ENCODE measurements at regions not wholly inside any gene's neighbourhood (a gene's known extent, or its start where the extent isn't known, plus 50 kb on each side); places are given as distances from the start of the nearest gene placed in this dataset.

GRCh38 chr2:2974982-2975381, 402.6 kb downstream of the EIPR1 start:
- Mint-ChIP-seq H3K4me3 (no peak overlapping the region), H3K27me3 (ENCODE audit: low read depth in 3 of 3) (peaks cover 0 to 8% (median 4%) of the 10 kb centered on the region in 3 donors), H3K9me3 (peaks cover 1 to 10% (median 4%) of the 10 kb centered on the region in 6 donors), H3K4me1 (no peaks in the 10 kb centered on the region), H3K36me3 (no peaks in the 10 kb centered on the region), H3K27ac (no peak overlapping the region)
- DNase-seq = no peak

- Mint-ChIP-seq H3K9me3 (peaks cover 0 to 2% (median 0%) of the 10 kb centered on the region in 6 donors), H3K27ac (no peak overlapping the region), H3K27me3 (ENCODE audit: low read depth in 3 of 3) (peaks cover under 1 to 4% (median 3%) of the 10 kb centered on the region in 3 donors), H3K4me1 (no peaks in the 10 kb centered on the region), H3K4me3 (no peak overlapping the region), H3K36me3 (no peaks in the 10 kb centered on the region)
- DNase-seq = no peak
Observed at GRCh38 chr2:2960441-2961133, 417.0 kb downstream of the EIPR1 start.

- Mint-ChIP-seq H3K27me3 (ENCODE audit: low read depth in 3 of 3) (peaks cover 2 to 8% (median 5%) of the 10 kb centered on the region in 3 donors), H3K4me1 (no peaks in the 10 kb centered on the region), H3K27ac (no peak overlapping the region), H3K9me3 (peaks cover 0 to 8% (median 2%) of the 10 kb centered on the region in 6 donors), H3K4me3 (no peak overlapping the region), H3K36me3 (peaks cover 0 to 4% (median 0%) of the 10 kb centered on the region in 3 donors)
- DNase-seq = no peak
Observed at GRCh38 chr2:2950403-2950952, 427.1 kb downstream of the EIPR1 start.

GRCh38 chr2:2947406-2947805, 430.2 kb downstream of the EIPR1 start:
- peaks cover 0 to 1% (median 0%) of the 10 kb centered on the region in 3 donors for H3K36me3 Mint-ChIP-seq
- H3K9me3 Mint-ChIP-seq = peaks cover 0 to 18% (median 7%) of the 10 kb centered on the region in 6 donors
- H3K27ac Mint-ChIP-seq = no peak overlapping the region
- no peak for DNase-seq
- no peaks in the 10 kb centered on the region for H3K4me1 Mint-ChIP-seq
- H3K27me3 Mint-ChIP-seq (ENCODE audit: low read depth in 3 of 3) = peaks cover 0 to 8% (median 2%) of the 10 kb centered on the region in 3 donors
- no peak overlapping the region for H3K4me3 Mint-ChIP-seq

- Mint-ChIP-seq H3K36me3 (no peaks in the 10 kb centered on the region), H3K27ac (no peak overlapping the region), H3K9me3 (peaks cover 0 to 18% (median 8%) of the 10 kb centered on the region in 6 donors), H3K27me3 (ENCODE audit: low read depth in 3 of 3) (peaks cover 0 to 2% (median 0%) of the 10 kb centered on the region in 3 donors), H3K4me3 (no peak overlapping the region), H3K4me1 (no peaks in the 10 kb centered on the region)
- DNase-seq = no peak
Observed at GRCh38 chr2:2942906-2943305, 434.7 kb downstream of the EIPR1 start.

- H3K27me3 Mint-ChIP-seq (ENCODE audit: low read depth in 3 of 3) = peaks cover 0 to 2% (median 0%) of the 10 kb centered on the region in 3 donors
- H3K36me3 Mint-ChIP-seq = no peaks in the 10 kb centered on the region
- H3K9me3 Mint-ChIP-seq = peaks cover 0 to 18% (median 8%) of the 10 kb centered on the region in 6 donors
- DNase-seq = no peak
- H3K4me1 Mint-ChIP-seq = no peaks in the 10 kb centered on the region
- H3K4me3 Mint-ChIP-seq = no peak overlapping the region
- H3K27ac Mint-ChIP-seq = no peak overlapping the region
Observed at GRCh38 chr2:2942225-2942624, 435.4 kb downstream of the EIPR1 start.

GRCh38 chr2:2941205-2941604, 436.4 kb downstream of the EIPR1 start:
- Mint-ChIP-seq H3K4me1 (no peaks in the 10 kb centered on the region), H3K9me3 (peaks cover 0 to 18% (median 8%) of the 10 kb centered on the region in 6 donors), H3K27ac (no peak overlapping the region), H3K36me3 (no peaks in the 10 kb centered on the region), H3K27me3 (ENCODE audit: low read depth in 3 of 3) (peaks cover 0 to 4% (median 0%) of the 10 kb centered on the region in 3 donors), H3K4me3 (no peak overlapping the region)
- no peak for DNase-seq

- Mint-ChIP-seq H3K9me3 (peaks cover 0 to 18% (median 8%) of the 10 kb centered on the region in 6 donors), H3K4me1 (no peaks in the 10 kb centered on the region), H3K27ac (no peak overlapping the region), H3K27me3 (ENCODE audit: low read depth in 3 of 3) (peaks cover 0 to 4% (median 0%) of the 10 kb centered on the region in 3 donors), H3K4me3 (no peak overlapping the region), H3K36me3 (no peaks in the 10 kb centered on the region)
- no peak for DNase-seq
Observed at GRCh38 chr2:2940702-2941101, 436.9 kb downstream of the EIPR1 start.

- no peaks in the 10 kb centered on the region for H3K4me1 Mint-ChIP-seq
- H3K4me3 Mint-ChIP-seq = no peak overlapping the region
- H3K27me3 Mint-ChIP-seq (ENCODE audit: low read depth in 3 of 3) = peaks cover 0 to 4% (median 0%) of the 10 kb centered on the region in 3 donors
- no peaks in the 10 kb centered on the region for H3K36me3 Mint-ChIP-seq
- DNase-seq = no peak
- H3K9me3 Mint-ChIP-seq = peaks cover 0 to 12% (median 3%) of the 10 kb centered on the region in 6 donors
- H3K27ac Mint-ChIP-seq = no peak overlapping the region
Observed at GRCh38 chr2:2940061-2940460, 437.6 kb downstream of the EIPR1 start.

GRCh38 chr2:2939078-2939795, 438.4 kb downstream of the EIPR1 start:
- H3K27me3 Mint-ChIP-seq (ENCODE audit: low read depth in 3 of 3) = peaks cover 0 to 4% (median 0%) of the 10 kb centered on the region in 3 donors
- no peaks in the 10 kb centered on the region for H3K36me3 Mint-ChIP-seq
- no peak overlapping the region for H3K4me3 Mint-ChIP-seq
- no peak overlapping the region for H3K27ac Mint-ChIP-seq
- no peaks in the 10 kb centered on the region for H3K4me1 Mint-ChIP-seq
- H3K9me3 Mint-ChIP-seq = peaks cover 0 to 6% (median 2%) of the 10 kb centered on the region in 6 donors
- DNase-seq = no peak

GRCh38 chr2:2938481-2938880, 439.1 kb downstream of the EIPR1 start:
- peaks cover 0 to 3% (median 0%) of the 10 kb centered on the region in 6 donors for H3K9me3 Mint-ChIP-seq
- no peak overlapping the region for H3K4me3 Mint-ChIP-seq
- peaks cover 0 to 4% (median 1%) of the 10 kb centered on the region in 3 donors for H3K27me3 Mint-ChIP-seq (ENCODE audit: low read depth in 3 of 3)
- no peak overlapping the region for H3K27ac Mint-ChIP-seq
- H3K4me1 Mint-ChIP-seq = no peaks in the 10 kb centered on the region
- DNase-seq = no peak
- no peaks in the 10 kb centered on the region for H3K36me3 Mint-ChIP-seq

- no peak overlapping the region for H3K4me3 Mint-ChIP-seq
- no peak overlapping the region for H3K27ac Mint-ChIP-seq
- peaks cover 0 to 4% (median 3%) of the 10 kb centered on the region in 3 donors for H3K27me3 Mint-ChIP-seq (ENCODE audit: low read depth in 3 of 3)
- H3K36me3 Mint-ChIP-seq = no peaks in the 10 kb centered on the region
- H3K4me1 Mint-ChIP-seq = no peaks in the 10 kb centered on the region
- no peak for DNase-seq
- peaks cover 0 to 3% (median 0%) of the 10 kb centered on the region in 6 donors for H3K9me3 Mint-ChIP-seq
Observed at GRCh38 chr2:2935445-2936149, 442.0 kb downstream of the EIPR1 start.

GRCh38 chr2:2933426-2933825, 444.2 kb downstream of the EIPR1 start:
- no peaks in the 10 kb centered on the region for H3K4me1 Mint-ChIP-seq

More at GRCh38 chr2:2933426-2933825, 444.2 kb downstream of the EIPR1 start:
- Mint-ChIP-seq H3K9me3 (peaks cover 0 to 3% (median 0%) of the 10 kb centered on the region in 6 donors), H3K4me3 (no peak overlapping the region), H3K36me3 (no peaks in the 10 kb centered on the region), H3K27ac (no peak overlapping the region), H3K27me3 (ENCODE audit: low read depth in 3 of 3) (peaks cover 0 to 3% (median 2%) of the 10 kb centered on the region in 3 donors)
- no peak for DNase-seq
